ENCODE measurements at regions not wholly inside any gene's neighbourhood (a gene's known extent, or its start where the extent isn't known, plus 50 kb on each side); places are given as distances from the start of the nearest gene placed in this dataset.
"Not testable (repeated sequence)": the region's sequence is repeated elsewhere in the genome, so short reads cannot be mapped to it uniquely, and the experiment has no call there.

GRCh38 chr1:82366689-82367088 is 566.0 kb downstream of the ADGRL2 start:
- no peak overlapping the region for H3K27ac ChIP-seq
- ChIA-PET POLR2A (ENCODE audit: low non-redundant PET) (no interaction called here), CTCF (no interaction called here)
- TF ChIP-seq CTCF (conservative IDR thresholded peaks at IDR 0.05; ENCODE audit: low read depth): no peak
- no peak for DNase-seq (ENCODE audit: low spot score)

- POLR2A ChIA-PET (ENCODE audit: low non-redundant PET); CTCF ChIA-PET; H3K27ac ChIP-seq: not testable (repeated sequence)
Observed at GRCh38 chr1:82359541-82359940, 558.8 kb downstream of the ADGRL2 start.

GRCh38 chr1:82358706-82359105 is 558.0 kb downstream of the ADGRL2 start:
- H3K27ac ChIP-seq; CTCF ChIA-PET; POLR2A ChIA-PET (ENCODE audit: low non-redundant PET): not testable (repeated sequence)

More at GRCh38 chr1:82359541-82359940, 558.8 kb downstream of the ADGRL2 start:
- DNase-seq (ENCODE audit: low spot score): not testable (repeated sequence)

GRCh38 chr1:82354546-82354945 is 553.8 kb downstream of the ADGRL2 start:
- H3K27ac ChIP-seq; POLR2A ChIA-PET (ENCODE audit: low non-redundant PET); DNase-seq (ENCODE audit: low spot score); CTCF ChIA-PET: not testable (repeated sequence)

More at GRCh38 chr1:82358706-82359105, 558.0 kb downstream of the ADGRL2 start:
- DNase-seq (ENCODE audit: low spot score): not testable (repeated sequence)

- no peak for DNase-seq (ENCODE audit: low spot score)
- TF ChIP-seq CTCF (conservative IDR thresholded peaks at IDR 0.05; ENCODE audit: low read depth): no peak
- ChIA-PET CTCF (no interaction called here), POLR2A (ENCODE audit: low non-redundant PET) (no interaction called here)
- no peak overlapping the region for H3K27ac ChIP-seq
Observed at GRCh38 chr1:82348487-82348886, 547.8 kb downstream of the ADGRL2 start.

GRCh38 chr1:82346141-82346540 is 545.4 kb downstream of the ADGRL2 start:
- no peak overlapping the region for H3K27ac ChIP-seq
- no peak for TF ChIP-seq CTCF (conservative IDR thresholded peaks at IDR 0.05; ENCODE audit: low read depth)
- ChIA-PET POLR2A (ENCODE audit: low non-redundant PET) (no interaction called here), CTCF (no interaction called here)
- no peak for DNase-seq (ENCODE audit: low spot score)

GRCh38 chr1:82343381-82343780 is 542.6 kb downstream of the ADGRL2 start:
- TF ChIP-seq CTCF (conservative IDR thresholded peaks at IDR 0.05; ENCODE audit: low read depth): no peak
- ChIA-PET CTCF (interaction anchor here (1.1 kb wide), 1 partner anchor 125 kb away, joined by 5 read pairs; no protein-coding TSS in a partner anchor), POLR2A (ENCODE audit: low non-redundant PET) (no interaction called here)
- H3K27ac ChIP-seq: no peak overlapping the region
- no peak for DNase-seq (ENCODE audit: low spot score)

- POLR2A ChIA-PET (ENCODE audit: low non-redundant PET): no interaction called here
- TF ChIP-seq CTCF (conservative IDR thresholded peaks at IDR 0.05; ENCODE audit: low read depth): no peak
- CTCF ChIA-PET: no interaction called here
- DNase-seq (ENCODE audit: low spot score): no peak
- no peak overlapping the region for H3K27ac ChIP-seq
Observed at GRCh38 chr1:82337635-82338034, 536.9 kb downstream of the ADGRL2 start.
